GM12891 (cell line): ENCODE measurements at regions not wholly inside any gene's neighbourhood (a gene's known extent, or its start where the extent isn't known, plus 50 kb on each side); places are given as distances from the start of the nearest gene placed in this dataset.
"Not testable (repeated sequence)": the region's sequence is repeated elsewhere in the genome, so short reads cannot be mapped to it uniquely, and the experiment has no call there.

ENCODE experiments used
- DNase-seq: peaks from one replicate; pipeline ENCODE4 v3.0.0; 2011; ENCODE audit warnings: low spot score; ENCODE audit not compliant: insufficient read length
- FAIRE-seq: peaks from 2 replicates; lab custom pipeline; 2011; peaks lifted over from hg19 to GRCh38; lab: Jason Lieb, UNC
- PAX5 ChIP-seq: IDR thresholded peaks from 2 replicates; pipeline ENCODE4 v1.6.1; 2011; ENCODE audit warnings: low read length, moderate library complexity, mild to moderate bottlenecking; ENCODE audit not compliant: insufficient read depth, severe bottlenecking
- POLR2A ChIP-seq: IDR thresholded peaks from 2 replicates; pipeline ENCODE4 v1.6.1; 2011; ENCODE audit warnings: low read depth, low read length, control low read depth
- POLR2AphosphoS5 ChIP-seq: IDR thresholded peaks from 2 replicates; pipeline ENCODE4 v1.6.1; 2011; ENCODE audit warnings: low read depth, low read length, control low read depth
- POU2F2 ChIP-seq: IDR thresholded peaks from 2 replicates; pipeline ENCODE4 v1.6.1; 2011; ENCODE audit warnings: low read depth, mild to moderate bottlenecking, control low read depth, low read length, moderate library complexity
- SPI1 ChIP-seq: IDR thresholded peaks from 2 replicates; pipeline ENCODE4 v1.6.1; 2011; ENCODE audit warnings: low read depth, low read length, control low read depth
- TAF1 ChIP-seq: IDR thresholded peaks from 2 replicates; pipeline ENCODE4 v1.6.1; 2011; ENCODE audit warnings: low read depth, low read length, control low read depth

DNA sequence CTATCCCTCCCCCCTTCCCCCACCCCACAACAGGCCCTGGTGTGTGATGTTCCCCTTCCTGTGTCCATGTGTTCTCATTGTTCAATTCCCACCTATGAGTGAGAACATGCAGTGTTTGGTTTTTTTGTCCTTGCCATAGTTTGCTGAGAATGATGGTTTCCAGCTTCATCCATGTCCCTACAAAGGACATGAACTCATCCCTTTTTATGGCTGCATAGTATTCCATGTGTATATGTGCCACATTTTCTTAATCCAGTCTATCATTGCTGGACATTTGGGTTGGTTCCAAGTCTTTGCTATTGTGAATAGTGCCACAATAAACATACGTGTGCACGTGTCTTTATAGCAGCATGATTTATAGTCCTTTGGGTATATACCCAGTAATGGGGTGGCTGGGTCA is 52.3 kb upstream of the MAN1A2 start:
- DNase-seq, FAIRE-seq: not testable (repeated sequence)

- no peak for FAIRE-seq
- no peak for DNase-seq
- no peak for TF ChIP-seq POLR2AphosphoS5
- TF ChIP-seq PAX5 = no peak
- no peak for TF ChIP-seq SPI1
- no peak for TF ChIP-seq TAF1
- TF ChIP-seq POLR2A = no peak
Measured at GRCh38 chr1:117313555-117313954, 53.7 kb upstream of the MAN1A2 start.

- DNase-seq (peak; percentile 25), FAIRE-seq (no peak)
- TF ChIP-seq PAX5 = no peak
- TF ChIP-seq TAF1 = no peak
- no peak for TF ChIP-seq SPI1
- TF ChIP-seq POLR2AphosphoS5 = no peak
- no peak for TF ChIP-seq POU2F2
Measured at GRCh38 chr1:117312453-117313138, 54.7 kb upstream of the MAN1A2 start.

- no peak for TF ChIP-seq SPI1
- TF ChIP-seq TAF1 = no peak
- TF ChIP-seq POLR2A = no peak
- TF ChIP-seq POU2F2 = no peak
- TF ChIP-seq PAX5 = no peak
- no peak for TF ChIP-seq POLR2AphosphoS5
- no peak for FAIRE-seq
Measured at GRCh38 chr1:117308311-117308916, 58.8 kb upstream of the MAN1A2 start.

GRCh38 chr1:117301901-117302300 is 65.3 kb upstream of the MAN1A2 start:
- FAIRE-seq (no peak), DNase-seq (no peak)
- TF ChIP-seq PAX5 (no peak), POLR2A (no peak), POU2F2 (no peak), TAF1 (no peak), SPI1 (no peak), POLR2AphosphoS5 (no peak)

More at GRCh38 chr1:117308311-117308916, 58.8 kb upstream of the MAN1A2 start:
- DNase-seq = no peak

DNA sequence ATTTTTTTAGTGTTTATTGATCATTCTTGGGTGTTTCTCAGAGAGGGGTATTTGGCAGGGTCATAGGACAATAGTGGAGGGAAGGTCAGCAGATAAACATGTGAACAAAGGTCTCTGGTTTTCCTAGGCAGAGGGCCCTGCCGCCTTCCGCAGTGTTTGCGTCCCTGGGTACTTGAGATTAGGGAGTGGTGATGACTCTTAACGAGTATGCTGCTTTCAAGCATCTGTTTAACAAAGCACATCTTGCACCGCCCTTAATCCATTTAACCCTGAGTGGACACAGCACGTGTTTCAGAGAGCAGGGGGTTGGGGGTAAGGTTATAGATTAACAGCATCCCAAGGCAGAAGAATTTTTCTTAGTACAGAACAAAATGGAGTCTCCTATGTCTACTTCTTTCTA is 67.1 kb upstream of the MAN1A2 start:
- not testable (repeated sequence) for FAIRE-seq, DNase-seq

GRCh38 chr1:117295001-117295400 is 72.2 kb upstream of the MAN1A2 start:
- DNase-seq = no peak
- no peak for FAIRE-seq
- TF ChIP-seq POLR2AphosphoS5 = no peak
- TF ChIP-seq PAX5 = no peak
- no peak for TF ChIP-seq POLR2A
- TF ChIP-seq POU2F2 = no peak
- TF ChIP-seq SPI1 = no peak
- no peak for TF ChIP-seq TAF1

DNA sequence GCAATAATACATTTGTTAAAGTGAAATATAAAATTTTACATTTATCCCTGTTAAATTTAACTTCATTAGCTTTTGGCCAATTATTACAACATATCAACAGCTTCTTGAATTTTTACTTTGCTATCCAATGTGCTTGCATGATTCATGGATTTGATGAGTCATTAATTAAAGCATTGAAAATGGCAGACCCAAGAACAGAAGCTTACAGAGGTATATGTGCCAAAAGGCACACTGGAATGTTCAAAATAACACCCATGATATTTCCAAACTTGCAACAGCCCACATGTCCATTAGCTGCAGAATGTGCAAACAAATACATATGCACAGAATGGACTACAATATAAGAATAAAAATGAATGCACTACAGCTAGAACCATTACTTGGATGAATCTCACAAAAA is 76.4 kb upstream of the MAN1A2 start:
- no peak for FAIRE-seq
- TF ChIP-seq TAF1 = no peak
- no peak for TF ChIP-seq POU2F2
- no peak for TF ChIP-seq POLR2A
- TF ChIP-seq PAX5 = no peak
- TF ChIP-seq SPI1 = no peak
- TF ChIP-seq POLR2AphosphoS5 = no peak
- no peak for DNase-seq

DNA sequence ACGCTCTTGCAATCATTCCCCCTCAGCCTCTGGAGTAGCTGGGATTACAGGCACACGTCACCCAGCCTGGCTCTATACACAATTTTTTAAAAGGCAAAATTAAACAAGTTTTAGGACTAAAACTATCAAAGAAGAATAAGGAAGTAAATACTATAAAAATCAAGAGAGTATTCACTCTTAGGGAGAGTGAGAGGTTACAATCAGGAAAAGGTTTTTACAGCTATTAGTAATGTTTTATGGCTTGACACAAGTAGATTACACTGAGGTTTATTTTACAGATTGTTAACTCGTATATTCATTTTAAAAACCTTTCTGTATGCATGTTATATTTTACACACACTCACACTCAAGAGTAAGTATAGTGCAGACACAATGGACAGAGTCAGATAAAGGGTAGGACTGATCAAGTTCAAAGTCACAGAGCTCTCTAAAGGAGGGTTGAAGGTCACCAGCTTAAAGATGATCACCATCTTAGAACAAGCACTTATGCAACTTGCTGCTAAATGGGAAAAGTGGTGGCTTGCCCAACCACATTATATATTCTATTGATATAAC is 77.9 kb upstream of the MAN1A2 start:
- TF ChIP-seq POLR2A = no peak
- DNase-seq (no peak), FAIRE-seq (no peak)

DNA sequence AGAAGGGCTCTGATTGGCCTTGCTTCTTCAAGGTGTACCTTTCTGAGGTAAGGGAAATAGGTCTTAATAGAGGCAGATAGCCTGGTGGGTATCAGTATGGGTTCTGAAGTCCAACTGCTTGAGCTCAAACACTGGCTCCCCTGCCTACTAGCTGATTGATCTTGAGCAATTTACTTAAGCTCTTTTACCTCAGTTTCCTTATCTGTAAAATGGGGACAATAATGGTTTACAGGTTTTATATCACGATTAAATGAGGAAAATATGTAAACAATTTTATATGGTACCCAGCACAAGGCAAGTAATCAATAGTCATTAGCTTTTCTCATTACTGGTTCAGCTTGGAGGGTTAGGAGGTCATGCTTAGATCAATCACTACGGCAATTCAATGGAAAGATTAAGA is 75.8 kb upstream of the VTCN1 start:
- FAIRE-seq = no peak
- no peak for TF ChIP-seq POLR2A
- no peak for TF ChIP-seq TAF1
- no peak for TF ChIP-seq POU2F2
- TF ChIP-seq PAX5 = no peak
- no peak for TF ChIP-seq POLR2AphosphoS5
- TF ChIP-seq SPI1 = no peak
- no peak for DNase-seq
